Left lung (tissue), 4 donors: ENCODE measurements at regions not wholly inside any gene's neighbourhood (a gene's known extent, or its start where the extent isn't known, plus 50 kb on each side); places are given as distances from the start of the nearest gene placed in this dataset.
A peak's percentile ranks its signal among the peaks of the same experiment; 100 is the strongest.

Experiments
- ATAC-seq: fragments of 200-7000 bp; cut with Tn5 transposase; one replicate; pipeline ENCODE4 v1.9.1; 2020; ENCODE audit warnings: moderate library complexity
- DNase-seq, 4 donors: peaks; one replicate each; pipeline ENCODE4 v3.0.0-alpha.2; 2013 to 2020
- H3K27ac ChIP-seq, 2 donors: fragments of 200-600 bp; sonication (generic) in 1 of 2; one replicate each; pipeline versions ENCODE4 v1.5.0 to v1.8.0; 2020 to 2021
- H3K27me3 ChIP-seq, 2 donors: fragments of 200-600 bp; sonication (generic) in 1 of 2; one replicate each; pipeline versions ENCODE4 v1.5.0 to v1.8.0; 2020 to 2021
- H3K36me3 ChIP-seq, 2 donors: fragments of 200-600 bp; sonication (generic) in 1 of 2; one replicate each; pipeline versions ENCODE4 v1.5.0 to v1.8.0; 2020 to 2021
- H3K4me1 ChIP-seq, 2 donors: fragments of 200-600 bp; one replicate each; pipeline ENCODE4 v1.8.0; 2021
- H3K4me3 ChIP-seq, 2 donors: fragments of 200-600 bp; sonication (generic) in 1 of 2; one replicate each; pipeline versions ENCODE4 v1.5.0 to v1.8.0; 2020 to 2021; ENCODE audit warnings: mild to moderate bottlenecking in 1 of 2
- H3K9me3 ChIP-seq, 2 donors: fragments of 200-600 bp; sonication (generic) in 1 of 2; one replicate each; pipeline versions ENCODE4 v1.5.0 to v1.8.0; 2020 to 2021
- intact Hi-C, 2 donors: fragments of 100-400 bp; cut with DNase I; formaldehyde crosslinking; loops; one replicate each; pipeline versions ENCODE4 v1.11.2 to v1.14.2; 2022
- TF ChIP-seq, protein P1 (sequence below), 2 donors: fragments of 200-600 bp; sonication (generic) in 1 of 2; IDR thresholded peaks; one replicate each; pipeline versions ENCODE4 v1.5.0 to v1.8.0; 2021; ENCODE audit warnings: antibody characterized with exemption in 2 of 2
- donor health status: DM: no; HTN: yes; CAD: no.
- donor health status: DM: no; HTN: no; CAD: no.

DNA sequence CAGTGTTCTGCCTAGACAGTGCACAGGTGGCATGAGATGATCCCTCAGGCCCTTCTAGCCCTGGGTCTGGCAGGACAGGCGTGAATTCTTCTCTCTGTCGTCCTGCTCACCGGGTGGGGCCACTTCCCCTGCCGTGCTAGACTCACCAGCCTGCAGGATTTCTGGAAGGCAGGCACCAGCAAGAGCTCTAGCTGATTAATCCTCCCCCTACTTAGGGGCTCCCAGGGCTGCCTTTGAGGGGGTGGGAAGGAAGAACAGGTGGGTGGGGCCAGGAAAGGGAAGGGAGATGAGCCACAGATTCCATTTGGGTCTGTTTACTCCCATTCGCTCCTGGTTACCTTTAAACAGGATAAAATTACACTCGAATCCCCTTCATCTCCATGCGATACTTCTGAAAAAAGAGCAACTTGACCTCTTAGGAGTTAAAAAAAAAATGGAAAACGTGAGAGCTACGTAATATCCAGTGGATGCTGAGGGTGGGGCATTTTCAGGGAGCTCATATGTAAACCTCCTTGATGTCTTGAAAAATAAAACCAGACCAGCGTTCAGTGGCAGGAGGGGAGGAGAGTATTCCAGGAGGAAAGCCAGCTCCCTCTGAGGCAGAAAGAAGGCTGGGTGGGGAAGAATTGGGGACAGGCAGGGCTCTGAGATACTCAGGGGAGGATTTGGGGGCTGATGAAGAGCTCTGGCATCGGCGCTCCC is 665.5 kb downstream of the PTPRU start:
- intact Hi-C loops: no loop called here
- peaks cover 0 to 73% of the 10 kb centered on the region in 2 donors for H3K27me3 ChIP-seq
- TF ChIP-seq, protein P1, sequence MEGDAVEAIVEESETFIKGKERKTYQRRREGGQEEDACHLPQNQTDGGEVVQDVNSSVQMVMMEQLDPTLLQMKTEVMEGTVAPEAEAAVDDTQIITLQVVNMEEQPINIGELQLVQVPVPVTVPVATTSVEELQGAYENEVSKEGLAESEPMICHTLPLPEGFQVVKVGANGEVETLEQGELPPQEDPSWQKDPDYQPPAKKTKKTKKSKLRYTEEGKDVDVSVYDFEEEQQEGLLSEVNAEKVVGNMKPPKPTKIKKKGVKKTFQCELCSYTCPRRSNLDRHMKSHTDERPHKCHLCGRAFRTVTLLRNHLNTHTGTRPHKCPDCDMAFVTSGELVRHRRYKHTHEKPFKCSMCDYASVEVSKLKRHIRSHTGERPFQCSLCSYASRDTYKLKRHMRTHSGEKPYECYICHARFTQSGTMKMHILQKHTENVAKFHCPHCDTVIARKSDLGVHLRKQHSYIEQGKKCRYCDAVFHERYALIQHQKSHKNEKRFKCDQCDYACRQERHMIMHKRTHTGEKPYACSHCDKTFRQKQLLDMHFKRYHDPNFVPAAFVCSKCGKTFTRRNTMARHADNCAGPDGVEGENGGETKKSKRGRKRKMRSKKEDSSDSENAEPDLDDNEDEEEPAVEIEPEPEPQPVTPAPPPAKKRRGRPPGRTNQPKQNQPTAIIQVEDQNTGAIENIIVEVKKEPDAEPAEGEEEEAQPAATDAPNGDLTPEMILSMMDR (IDR thresholded peaks at IDR 0.05): no peak
- no peak overlapping the region for H3K27ac ChIP-seq
- H3K36me3 ChIP-seq: no peaks in the 10 kb centered on the region
- ATAC-seq (no peak), DNase-seq (no peak)
- no peaks in the 10 kb centered on the region for H3K9me3 ChIP-seq
- no peaks in the 10 kb centered on the region for H3K4me1 ChIP-seq
- H3K4me3 ChIP-seq: no peak overlapping the region

DNA sequence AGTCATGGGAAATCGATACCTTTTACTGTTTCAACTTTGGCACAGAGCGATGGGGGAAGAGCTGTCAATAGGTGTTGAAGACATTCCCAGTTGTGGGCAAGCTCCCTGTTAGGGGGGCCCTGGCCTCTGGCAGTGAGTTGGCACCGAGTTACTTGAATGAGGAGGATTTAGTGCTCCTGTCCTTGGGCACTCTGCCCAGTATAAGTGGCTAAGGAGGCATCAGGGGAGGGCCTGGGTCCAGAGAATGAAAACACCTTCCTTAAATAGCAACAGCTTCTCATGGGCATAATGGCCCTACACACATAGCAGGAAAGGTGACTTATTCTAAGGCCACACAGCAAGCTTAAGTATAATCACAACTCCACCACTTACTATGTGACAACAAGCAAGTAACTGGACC is 664.4 kb downstream of the PTPRU start:
- Histone ChIP-seq H3K27ac (no peak overlapping the region), H3K4me3 (no peak overlapping the region), H3K4me1 (no peaks in the 10 kb centered on the region), H3K9me3 (no peaks in the 10 kb centered on the region), H3K36me3 (no peaks in the 10 kb centered on the region), H3K27me3 (peaks cover 0 to 81% of the 10 kb centered on the region in 2 donors)
- no peak for DNase-seq
- TF ChIP-seq, protein P1 (IDR thresholded peaks at IDR 0.05): no peak
- ATAC-seq: no peak
- intact Hi-C loops: no loop called here

DNA sequence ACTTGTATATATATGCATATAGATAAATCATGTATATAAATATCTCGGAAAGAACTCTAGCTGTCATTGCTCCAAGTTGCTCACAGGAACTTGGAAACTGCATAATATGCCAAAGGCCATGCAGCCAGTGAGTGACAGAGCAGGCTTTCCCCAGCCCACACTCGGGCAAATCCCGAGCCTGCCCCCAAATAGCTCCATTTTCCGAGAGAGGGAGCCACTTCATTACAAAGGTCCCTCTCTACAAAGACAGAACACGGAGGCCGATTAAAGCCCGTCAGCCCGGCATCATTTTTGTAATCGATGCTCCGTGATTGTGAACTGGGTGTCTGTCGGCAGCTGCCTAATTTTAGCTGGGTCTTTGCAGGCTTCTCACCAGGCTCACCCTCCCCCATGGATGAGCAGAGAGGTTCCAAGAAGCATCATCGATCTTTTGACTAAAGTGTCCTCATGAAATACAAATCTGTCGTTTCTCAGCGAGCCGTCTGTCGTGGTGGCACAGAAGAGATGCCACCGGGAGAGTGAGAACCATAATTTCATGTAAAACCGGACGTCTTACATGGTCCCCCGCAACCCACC is 663.9 kb downstream of the PTPRU start:
- ATAC-seq (no peak), DNase-seq (no peak)
- Histone ChIP-seq H3K4me1 (no peaks in the 10 kb centered on the region), H3K27ac (no peak overlapping the region), H3K9me3 (no peaks in the 10 kb centered on the region), H3K27me3 (peaks cover 0 to 86% of the 10 kb centered on the region in 2 donors), H3K36me3 (no peaks in the 10 kb centered on the region), H3K4me3 (no peak overlapping the region)
- intact Hi-C loops: no loop called here
- TF ChIP-seq, protein P1 (IDR thresholded peaks at IDR 0.05): no peak

DNA sequence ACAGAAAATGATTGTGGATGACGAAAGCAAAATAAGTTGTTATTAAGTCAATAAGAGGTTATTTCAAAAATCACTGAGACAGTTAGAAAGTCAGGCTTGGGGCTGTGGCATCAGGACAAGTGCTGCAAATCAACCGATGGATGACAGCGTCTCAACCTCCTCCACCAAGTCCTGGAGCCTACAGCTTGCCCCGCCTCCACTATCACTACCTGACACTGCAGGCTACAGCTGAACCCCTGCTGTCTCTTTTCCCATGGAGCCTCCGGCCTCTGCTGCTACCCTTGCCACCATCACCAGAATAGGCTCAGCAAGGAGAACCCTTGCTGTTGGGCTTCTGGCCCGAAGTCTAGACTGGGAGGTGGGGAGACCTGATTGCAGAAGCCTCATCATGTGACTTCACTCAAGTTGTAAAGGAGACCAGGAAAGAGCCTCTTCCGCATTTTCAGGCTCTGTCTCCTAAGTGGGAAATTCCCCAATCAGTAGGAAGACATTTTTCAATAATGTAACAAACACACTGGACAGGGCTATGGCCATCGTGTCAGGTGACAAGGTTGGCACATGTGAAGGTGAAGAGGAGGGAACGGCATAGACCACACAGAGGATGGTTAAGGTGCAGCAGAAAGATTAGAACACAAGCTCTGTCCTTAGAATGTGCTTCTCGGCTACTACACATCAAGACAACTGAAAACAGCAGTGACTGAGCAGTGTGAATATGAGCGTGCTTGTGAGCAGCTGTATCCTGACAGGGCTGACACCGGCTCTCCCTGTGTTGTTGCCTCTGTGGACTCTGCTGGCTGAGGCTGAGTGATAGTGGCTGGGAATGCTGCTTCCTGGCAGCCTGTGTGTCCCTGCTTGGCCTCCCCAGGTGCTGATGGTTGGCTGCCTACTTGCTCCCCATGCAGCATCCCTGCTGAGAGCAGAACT is 660.7 kb downstream of the PTPRU start:
- DNase-seq (no peak), ATAC-seq (peak; percentile 57)
- TF ChIP-seq, protein P1 (IDR thresholded peaks at IDR 0.05): no peak
- H3K27me3 ChIP-seq: peaks cover 0 to 88% of the 10 kb centered on the region in 2 donors
- intact Hi-C loops: no loop called here
- H3K36me3 ChIP-seq: no peaks in the 10 kb centered on the region
- H3K27ac ChIP-seq: no peak overlapping the region
- no peaks in the 10 kb centered on the region for H3K9me3 ChIP-seq
- H3K4me3 ChIP-seq: no peak overlapping the region
- H3K4me1 ChIP-seq: no peaks in the 10 kb centered on the region

DNA sequence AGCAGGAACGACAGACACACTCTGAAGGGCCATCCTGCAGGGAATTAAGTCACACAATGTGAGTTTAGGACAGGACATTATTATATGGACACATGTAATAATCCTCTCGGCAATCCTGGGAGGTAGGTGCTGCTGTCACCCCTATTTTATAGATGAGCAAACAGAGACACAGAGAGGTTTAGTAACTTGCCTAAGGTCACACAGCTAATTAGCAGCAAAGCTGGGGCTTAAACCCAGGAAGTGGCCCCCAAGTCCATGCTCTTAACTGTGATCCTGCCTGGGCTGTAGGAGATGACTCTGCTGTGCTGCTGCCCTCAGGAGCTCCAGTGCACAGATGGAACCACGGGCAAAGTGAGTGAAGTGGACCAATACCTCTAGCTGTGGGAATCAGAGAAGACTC is 660.0 kb downstream of the PTPRU start:
- intact Hi-C loops: no loop called here
- no peak for DNase-seq
- Histone ChIP-seq H3K27me3 (peaks cover 0 to 80% of the 10 kb centered on the region in 2 donors), H3K27ac (no peak overlapping the region), H3K4me3 (no peak overlapping the region), H3K36me3 (no peaks in the 10 kb centered on the region), H3K9me3 (no peaks in the 10 kb centered on the region), H3K4me1 (no peaks in the 10 kb centered on the region)
- no peak for ATAC-seq
- TF ChIP-seq, protein P1 (IDR thresholded peaks at IDR 0.05): no peak
